ENCODE measurements at regions not wholly inside any gene's neighbourhood (a gene's known extent, or its start where the extent isn't known, plus 50 kb on each side); places are given as distances from the start of the nearest gene placed in this dataset.

- no peaks in the 10 kb centered on the region for H3K4me1 Mint-ChIP-seq
- no peak overlapping the region for H3K4me3 Mint-ChIP-seq
- no peaks in the 10 kb centered on the region for H3K9me3 Mint-ChIP-seq
- intact Hi-C loops (cut with micrococcal nuclease) = no loop called here
- H3K27ac ChIP-seq (ENCODE audit: low read length) = no peak overlapping the region
- H3K4me3 ChIP-seq (ENCODE audit: low read length) = no peak overlapping the region
- no peaks in the 10 kb centered on the region for H3K36me3 Mint-ChIP-seq
- H3K4me1 ChIP-seq (ENCODE audit: control insufficient read depth, insufficient read depth, low read length) = no peaks in the 10 kb centered on the region
- peaks cover 17 to 23% of the 10 kb centered on the region in 2 donors for H3K27me3 Mint-ChIP-seq (ENCODE audit: low read depth in 2 of 2)
- no peak overlapping the region for H3K27ac Mint-ChIP-seq
- 89% methylated on average over 5 of the region's 5 CpGs for WGBS (ENCODE audit: insufficient coverage)
- ATAC-seq (no peak), DNase-seq (no peak)
- TF ChIP-seq, protein P1, sequence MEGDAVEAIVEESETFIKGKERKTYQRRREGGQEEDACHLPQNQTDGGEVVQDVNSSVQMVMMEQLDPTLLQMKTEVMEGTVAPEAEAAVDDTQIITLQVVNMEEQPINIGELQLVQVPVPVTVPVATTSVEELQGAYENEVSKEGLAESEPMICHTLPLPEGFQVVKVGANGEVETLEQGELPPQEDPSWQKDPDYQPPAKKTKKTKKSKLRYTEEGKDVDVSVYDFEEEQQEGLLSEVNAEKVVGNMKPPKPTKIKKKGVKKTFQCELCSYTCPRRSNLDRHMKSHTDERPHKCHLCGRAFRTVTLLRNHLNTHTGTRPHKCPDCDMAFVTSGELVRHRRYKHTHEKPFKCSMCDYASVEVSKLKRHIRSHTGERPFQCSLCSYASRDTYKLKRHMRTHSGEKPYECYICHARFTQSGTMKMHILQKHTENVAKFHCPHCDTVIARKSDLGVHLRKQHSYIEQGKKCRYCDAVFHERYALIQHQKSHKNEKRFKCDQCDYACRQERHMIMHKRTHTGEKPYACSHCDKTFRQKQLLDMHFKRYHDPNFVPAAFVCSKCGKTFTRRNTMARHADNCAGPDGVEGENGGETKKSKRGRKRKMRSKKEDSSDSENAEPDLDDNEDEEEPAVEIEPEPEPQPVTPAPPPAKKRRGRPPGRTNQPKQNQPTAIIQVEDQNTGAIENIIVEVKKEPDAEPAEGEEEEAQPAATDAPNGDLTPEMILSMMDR (IDR thresholded peaks at IDR 0.05) = no peak
- peaks cover 2% of the 10 kb centered on the region for H3K27me3 ChIP-seq (ENCODE audit: control insufficient read depth, insufficient read depth, low read length)
- no peaks in the 10 kb centered on the region for H3K36me3 ChIP-seq (ENCODE audit: control insufficient read depth, insufficient read depth, low read length)
- H3K9me3 ChIP-seq (ENCODE audit: control insufficient read depth, insufficient read depth, low read length) = no peaks in the 10 kb centered on the region
Measured at GRCh38 chr21:38924954-38925353, 119.2 kb downstream of the ETS2 start.

- Histone ChIP-seq H3K9me3 (ENCODE audit: control insufficient read depth, insufficient read depth, low read length) (no peaks in the 10 kb centered on the region), H3K27me3 (ENCODE audit: control insufficient read depth, insufficient read depth, low read length) (peaks cover 2% of the 10 kb centered on the region), H3K36me3 (ENCODE audit: control insufficient read depth, insufficient read depth, low read length) (no peaks in the 10 kb centered on the region), H3K27ac (ENCODE audit: low read length) (no peak overlapping the region), H3K4me1 (ENCODE audit: control insufficient read depth, insufficient read depth, low read length) (no peaks in the 10 kb centered on the region), H3K4me3 (ENCODE audit: low read length) (no peak overlapping the region)
- Mint-ChIP-seq H3K27me3 (ENCODE audit: low read depth in 2 of 2) (peaks cover 17 to 23% of the 10 kb centered on the region in 2 donors), H3K27ac (no peak overlapping the region), H3K9me3 (no peaks in the 10 kb centered on the region), H3K4me3 (no peak overlapping the region), H3K4me1 (no peaks in the 10 kb centered on the region), H3K36me3 (no peaks in the 10 kb centered on the region)
- ATAC-seq (no peak), DNase-seq (no peak)
- TF ChIP-seq, protein P1 (IDR thresholded peaks at IDR 0.05) = no peak
- intact Hi-C loops (cut with micrococcal nuclease) = no loop called here
- 87% methylated on average over 4 of the region's 4 CpGs for WGBS (ENCODE audit: insufficient coverage)
Measured at GRCh38 chr21:38923429-38923828, 117.7 kb downstream of the ETS2 start.

- no peaks in the 10 kb centered on the region for H3K9me3 ChIP-seq (ENCODE audit: control insufficient read depth, insufficient read depth, low read length)
- no peak overlapping the region for H3K27ac ChIP-seq (ENCODE audit: low read length)
- peaks cover 16 to 19% of the 10 kb centered on the region in 2 donors for H3K27me3 Mint-ChIP-seq (ENCODE audit: low read depth in 2 of 2)
- TF ChIP-seq, protein P1 (IDR thresholded peaks at IDR 0.05) = no peak
- intact Hi-C loops (cut with micrococcal nuclease) = no loop called here
- no peaks in the 10 kb centered on the region for H3K36me3 Mint-ChIP-seq
- no peaks in the 10 kb centered on the region for H3K4me1 Mint-ChIP-seq
- 88% methylated on average over 4 of the region's 6 CpGs for WGBS (ENCODE audit: insufficient coverage)
- DNase-seq (no peak), ATAC-seq (no peak)
- H3K27ac Mint-ChIP-seq = no peak overlapping the region
- no peak overlapping the region for H3K4me3 Mint-ChIP-seq
- peaks cover 2% of the 10 kb centered on the region for H3K27me3 ChIP-seq (ENCODE audit: control insufficient read depth, insufficient read depth, low read length)
- no peaks in the 10 kb centered on the region for H3K9me3 Mint-ChIP-seq
- H3K4me3 ChIP-seq (ENCODE audit: low read length) = no peak overlapping the region
- no peaks in the 10 kb centered on the region for H3K36me3 ChIP-seq (ENCODE audit: control insufficient read depth, insufficient read depth, low read length)
- no peaks in the 10 kb centered on the region for H3K4me1 ChIP-seq (ENCODE audit: control insufficient read depth, insufficient read depth, low read length)
Measured at GRCh38 chr21:38922474-38923235, 116.9 kb downstream of the ETS2 start.
